Fibroblast of gingiva (primary cell): ENCODE measurements at regions not wholly inside any gene's neighbourhood (a gene's known extent, or its start where the extent isn't known, plus 50 kb on each side); places are given as distances from the start of the nearest gene placed in this dataset.

Source experiments
- DNase-seq: peaks from one replicate; pipeline ENCODE4 v3.0.0-alpha.2; 2011; ENCODE audit warnings: low read depth

DNA sequence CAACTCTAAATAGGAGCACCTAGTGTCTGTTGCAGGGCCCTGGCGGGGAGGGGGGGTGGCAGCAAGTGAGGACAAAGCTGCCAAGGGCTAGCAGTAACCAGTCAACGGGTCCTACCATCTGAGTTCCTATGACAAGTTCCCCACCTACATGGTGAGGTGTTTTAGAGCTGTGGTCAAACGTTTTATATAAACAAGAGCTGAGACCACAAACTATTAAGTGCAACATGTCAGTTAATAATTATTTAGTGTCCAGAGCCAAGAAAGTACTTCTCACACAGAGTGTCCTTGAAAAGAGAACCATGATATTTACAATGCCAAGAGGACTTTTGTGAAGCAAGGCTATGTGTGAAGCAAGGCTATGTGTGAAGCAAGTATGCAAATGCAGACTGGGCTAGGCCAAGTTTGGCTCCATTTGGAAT lies 434.7 kb downstream of the TNS3 start:
- DNase-seq = peak; percentile 34

GRCh38 chr7:47145982-47146381 lies 435.9 kb downstream of the TNS3 start:
- DNase-seq = no peak

- no peak for DNase-seq
Observed at GRCh38 chr7:47145186-47145725, 436.7 kb downstream of the TNS3 start.

DNA sequence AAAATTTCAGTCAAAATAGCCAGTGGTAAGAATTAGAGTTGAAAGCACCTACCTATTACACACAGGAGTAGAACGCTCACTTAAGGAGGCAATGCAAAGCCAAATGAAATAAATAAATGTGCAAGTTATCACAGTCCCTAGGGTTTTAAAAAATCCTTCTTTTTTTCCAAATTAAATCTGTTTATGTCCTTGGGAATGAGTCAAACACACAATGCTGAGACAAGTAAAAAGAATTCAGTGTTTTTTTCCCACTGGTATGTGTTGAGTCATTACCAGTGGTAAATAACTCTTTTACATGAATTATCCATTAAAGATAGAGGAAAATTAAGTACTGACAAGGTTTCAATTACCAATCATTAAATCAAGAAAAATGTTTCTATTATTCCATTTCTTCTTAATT lies 438.6 kb downstream of the TNS3 start:
- peak; percentile 76 for DNase-seq

DNA sequence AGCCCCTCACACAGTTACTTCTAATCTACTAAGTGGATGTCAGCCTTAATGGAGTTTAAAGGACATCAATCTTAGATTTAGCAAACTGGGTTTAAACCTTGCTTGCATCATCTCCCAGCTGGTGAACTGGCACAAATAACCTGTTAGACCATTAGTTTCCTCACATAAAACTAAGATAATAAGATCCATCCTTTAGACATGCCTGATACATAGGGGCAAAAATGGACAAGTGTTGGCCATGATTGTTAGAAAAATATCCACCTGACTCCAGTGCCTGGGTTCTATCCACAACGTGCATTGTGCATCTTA lies 439.1 kb downstream of the TNS3 start:
- no peak for DNase-seq

GRCh38 chr7:47142169-47142866 lies 439.6 kb downstream of the TNS3 start:
- no peak for DNase-seq

DNA sequence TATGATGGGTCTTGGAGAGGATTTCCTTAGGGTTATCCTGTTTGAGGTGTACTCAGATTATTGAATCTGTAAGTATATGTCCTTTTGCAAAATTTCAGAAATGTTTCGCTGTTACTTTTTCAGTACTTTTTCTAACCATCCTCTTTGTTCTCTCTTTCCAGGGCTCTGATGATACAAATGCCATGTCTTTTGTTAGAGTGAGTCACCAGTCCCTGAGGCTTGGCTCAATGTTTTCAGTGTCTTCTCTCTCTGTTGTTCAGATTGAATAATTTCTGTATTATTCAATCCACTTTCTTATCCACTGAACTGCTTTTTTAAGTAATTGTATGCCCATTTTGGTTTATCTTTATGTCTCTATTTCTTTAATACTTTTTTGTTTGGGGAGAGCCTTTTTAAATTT lies 449.4 kb downstream of the TNS3 start:
- no peak for DNase-seq

- DNase-seq = no peak
Observed at GRCh38 chr7:47128700-47129099, 453.2 kb downstream of the TNS3 start.

DNA sequence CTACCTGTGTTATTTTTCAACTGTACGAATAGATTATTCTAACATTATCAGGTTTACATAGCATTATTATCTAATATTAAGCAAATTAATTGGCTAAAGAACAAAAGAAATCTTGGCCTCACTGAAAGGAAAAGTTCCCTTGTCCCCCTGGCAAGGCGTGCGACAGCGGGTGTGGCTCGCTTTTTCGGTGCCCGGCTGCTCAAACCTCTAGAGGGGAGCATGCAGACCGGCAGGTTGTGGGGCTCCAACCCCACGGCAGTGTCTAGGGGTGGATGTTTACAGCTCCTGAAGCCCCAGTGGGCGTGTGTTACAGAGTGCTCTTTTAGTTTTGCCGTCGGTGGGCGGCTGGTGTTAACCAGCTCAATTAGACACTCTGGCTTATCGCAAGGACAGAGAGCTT lies 456.4 kb downstream of the TNS3 start:
- no peak for DNase-seq

GRCh38 chr7:47119261-47119865 lies 462.5 kb downstream of the TNS3 start:
- no peak for DNase-seq

DNA sequence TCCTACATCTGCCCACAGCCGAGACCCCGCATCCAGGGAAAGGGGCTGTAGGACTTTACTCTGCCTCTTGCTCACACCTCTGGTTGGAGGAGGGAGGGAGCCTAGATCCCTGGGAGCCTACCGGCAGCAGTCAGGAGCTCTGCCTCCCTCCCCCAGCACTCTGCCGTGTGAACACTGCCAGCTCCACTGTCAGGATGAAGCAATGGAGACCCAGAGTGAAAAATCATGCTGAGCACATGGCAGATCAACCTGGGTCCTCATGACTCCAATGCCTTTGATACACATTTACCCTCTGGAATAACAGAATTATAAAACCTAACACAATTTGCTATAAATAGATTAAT lies 477.7 kb downstream of the TNS3 start:
- no peak for DNase-seq

- DNase-seq = no peak
Observed at GRCh38 chr7:47103498-47104205, 478.3 kb downstream of the TNS3 start.

DNA sequence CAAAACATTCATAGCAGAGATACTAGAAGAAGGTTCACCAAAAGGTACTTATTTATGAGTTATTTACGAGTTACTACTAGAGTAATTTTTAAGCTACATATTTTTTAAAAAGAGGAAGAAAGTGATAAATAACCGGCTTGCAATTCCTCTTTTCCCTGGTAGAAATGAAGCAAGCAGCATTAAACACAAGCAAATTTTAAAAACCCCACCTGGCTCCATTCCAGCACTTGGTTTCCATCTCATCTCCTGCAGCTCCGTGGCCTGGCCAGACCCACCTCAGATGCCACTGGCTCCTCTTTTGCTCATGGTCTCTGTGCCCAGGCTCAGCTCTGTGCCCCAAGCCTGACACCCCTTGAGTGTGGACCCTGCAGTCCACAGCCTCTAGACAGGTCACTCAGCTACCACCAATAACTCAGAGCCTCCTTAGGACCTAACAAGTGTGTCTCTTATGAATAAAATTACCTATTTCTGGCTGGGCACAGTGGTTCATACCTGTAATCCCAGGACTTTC lies 479.5 kb downstream of the TNS3 start:
- no peak for DNase-seq

DNA sequence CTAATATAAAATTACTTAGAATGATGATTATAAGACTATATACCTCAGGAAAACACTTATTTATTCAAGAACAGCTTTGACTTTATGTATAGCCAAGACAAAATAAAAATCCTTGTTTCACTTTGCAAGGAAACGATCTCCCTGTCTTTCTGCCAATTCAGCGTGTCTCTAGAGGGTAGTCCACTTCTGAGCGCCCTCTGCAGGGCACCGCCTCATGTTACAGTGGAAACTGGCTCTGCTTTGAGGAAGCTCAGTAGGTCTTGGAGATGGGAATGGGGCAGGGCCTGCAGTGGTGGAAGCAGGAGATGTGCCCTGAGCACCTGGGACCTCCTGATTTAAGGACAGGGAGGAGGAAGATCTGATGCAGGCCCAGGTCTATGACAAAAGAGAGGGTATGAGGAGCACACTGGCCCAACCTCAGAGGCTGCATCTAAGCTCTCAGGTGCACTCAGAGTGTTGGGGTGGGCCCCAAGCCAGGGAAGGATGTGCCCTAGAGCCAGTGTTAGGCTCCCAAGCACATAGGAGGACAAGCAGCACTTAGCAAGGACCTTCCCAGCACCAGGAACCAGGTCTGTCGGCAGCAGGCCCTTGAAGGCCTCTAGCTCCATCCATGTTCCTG lies 481.0 kb downstream of the TNS3 start:
- peak; percentile 57 for DNase-seq

- DNase-seq = no peak
Observed at GRCh38 chr7:47100148-47100816, 481.6 kb downstream of the TNS3 start.

GRCh38 chr7:47097431-47097830 lies 484.5 kb downstream of the TNS3 start:
- no peak for DNase-seq

DNA sequence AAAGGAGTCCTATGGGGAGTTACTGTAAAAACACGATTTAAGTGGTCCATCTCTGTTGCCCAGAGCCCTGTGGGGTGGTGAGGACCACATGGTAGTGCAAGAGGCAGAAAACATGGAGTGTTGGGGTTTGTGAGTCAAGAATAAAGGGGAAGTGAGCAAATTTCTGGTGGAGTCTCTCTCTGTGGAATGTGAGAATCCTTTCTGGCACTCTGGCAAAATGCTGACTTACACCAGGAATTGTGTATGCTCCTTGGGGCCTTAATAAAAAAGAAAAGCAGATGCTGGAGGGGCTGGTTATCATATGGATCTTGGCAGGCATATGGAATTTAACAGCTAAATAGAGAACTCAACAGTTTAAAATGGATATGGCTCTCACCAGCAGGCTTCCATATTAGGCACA lies 486.0 kb downstream of the TNS3 start:
- DNase-seq = no peak

DNA sequence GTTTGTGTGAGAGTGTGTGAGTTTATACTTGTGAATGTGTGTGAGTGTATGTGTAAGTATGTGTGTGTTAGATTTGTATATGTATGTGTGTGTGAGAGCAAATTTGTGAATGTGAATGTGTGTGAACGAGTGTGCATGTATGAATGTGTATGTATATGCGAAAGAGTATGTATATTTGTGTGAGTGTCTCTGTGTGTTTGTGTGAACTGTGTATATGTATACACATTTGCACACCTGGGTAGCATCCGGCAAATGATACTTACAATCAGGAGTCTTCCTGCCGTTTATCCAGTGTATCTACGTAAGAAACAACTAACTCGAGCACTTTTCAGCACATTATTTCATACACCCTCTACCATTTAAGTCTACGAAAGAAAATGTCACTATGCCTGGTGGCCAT lies 487.4 kb downstream of the TNS3 start:
- DNase-seq = no peak

DNA sequence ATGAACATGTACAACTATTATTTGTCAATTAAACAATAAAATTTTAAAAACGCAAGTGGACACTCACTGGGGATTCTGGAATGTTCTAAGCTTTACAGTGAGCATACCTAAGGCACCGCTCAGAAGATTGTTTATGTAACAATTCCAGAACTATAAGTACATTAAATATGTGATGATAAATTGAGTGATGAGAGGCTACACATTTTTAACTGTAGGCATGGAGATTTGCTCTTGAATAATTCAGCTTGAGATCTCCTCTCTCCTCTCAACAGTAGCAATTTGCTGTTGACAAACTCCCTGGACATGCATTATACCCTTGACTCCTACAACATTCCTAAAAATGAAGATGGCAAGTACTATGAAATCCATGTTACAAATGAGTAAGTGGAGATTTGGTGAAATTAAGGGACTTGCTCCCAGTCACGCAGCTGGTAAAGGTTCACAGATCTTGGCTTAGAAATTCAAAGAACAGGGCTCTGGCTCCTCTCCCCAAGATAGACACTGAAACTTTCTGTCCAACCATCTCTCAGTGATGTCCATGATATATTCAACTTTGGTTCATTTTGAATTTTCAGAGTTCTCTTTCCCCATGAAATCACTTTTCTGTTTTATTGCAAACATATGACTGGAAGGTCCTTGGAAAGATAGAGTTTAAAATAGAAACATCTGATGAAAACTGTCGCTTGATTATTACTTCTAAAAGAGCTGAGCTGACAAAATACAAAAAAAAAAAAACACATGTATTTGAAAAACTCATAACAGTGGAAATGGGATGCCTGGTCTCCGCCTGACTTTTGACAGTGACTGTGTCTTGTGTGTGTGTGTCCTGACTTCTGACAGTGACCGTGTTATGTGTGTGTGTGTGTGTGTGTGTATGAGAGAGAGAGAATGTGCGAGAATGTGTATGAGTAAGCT lies 488.3 kb downstream of the TNS3 start:
- no peak for DNase-seq

DNA sequence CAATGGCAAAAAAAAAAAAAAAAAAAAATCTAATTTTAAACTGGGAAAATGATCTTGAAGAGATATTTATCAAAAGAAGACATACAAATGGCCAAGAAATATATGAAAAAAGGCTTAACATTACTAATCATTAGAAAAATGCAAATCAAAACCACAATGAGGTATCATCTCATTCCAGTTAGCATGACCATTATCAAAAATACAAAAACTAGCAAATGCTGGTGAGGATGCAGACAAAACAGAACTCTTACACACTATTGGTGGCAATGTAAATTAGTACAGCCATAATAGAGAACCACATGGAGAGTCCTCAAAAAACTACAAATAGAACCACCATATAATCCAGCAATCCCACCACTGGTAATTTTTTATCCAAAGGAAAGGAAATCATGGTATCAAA lies 489.6 kb downstream of the TNS3 start:
- DNase-seq = no peak

GRCh38 chr7:47091141-47091540 lies 490.8 kb downstream of the TNS3 start:
- no peak for DNase-seq
